Natural killer cell (primary cell): ENCODE measurements at regions not wholly inside any gene's neighbourhood (a gene's known extent, or its start where the extent isn't known, plus 50 kb on each side); places are given as distances from the start of the nearest gene placed in this dataset.

Experiments used
- ATAC-seq, 3 donors: fragments of 150-1000 bp in 2 of 3; fragments of 200-7000 bp in 1 of 3; cut with Tn5 transposase; 1 replicate in 1 of 3; 2 replicates in 2 of 3; pipeline ENCODE4 v1.10.0; 2021; ENCODE audit warnings: mild to moderate bottlenecking in 2 of 3, moderate library complexity in 2 of 3
- DNase-seq, 2 donors: peaks; one replicate each; pipeline versions ENCODE4 v3.0.0 to v3.0.0-alpha.2; 2013 to 2021; ENCODE audit warnings: mixed read lengths in 1 of 2
- H3K27ac ChIP-seq: one replicate; pipeline ENCODE4 v1.5.1; 2013; ENCODE audit warnings: mild to moderate bottlenecking, low read length
- H3K27me3 ChIP-seq: one replicate; pipeline ENCODE4 v1.6.1; 2013; ENCODE audit warnings: low read length; ENCODE audit not compliant: control insufficient read depth, insufficient read depth
- H3K36me3 ChIP-seq: one replicate; pipeline ENCODE4 v1.6.1; 2013; ENCODE audit warnings: low read length; ENCODE audit not compliant: control insufficient read depth, insufficient read depth
- H3K4me1 ChIP-seq: one replicate; pipeline ENCODE4 v1.6.1; 2013; ENCODE audit warnings: low read length; ENCODE audit not compliant: control insufficient read depth, insufficient read depth
- H3K4me3 ChIP-seq: one replicate; pipeline ENCODE4 v1.5.1; 2013; ENCODE audit warnings: low read length
- H3K9me3 ChIP-seq: one replicate; pipeline ENCODE4 v1.6.1; 2013; ENCODE audit warnings: low read length; ENCODE audit not compliant: control insufficient read depth, insufficient read depth
- H3K27ac Mint-ChIP-seq, 2 donors: one replicate each; pipeline ENCODE4 v1.8.0; 2022; ENCODE audit warnings: mild to moderate bottlenecking in 2 of 2, mixed read lengths in 2 of 2, moderate library complexity in 1 of 2
- H3K27me3 Mint-ChIP-seq, 2 donors: one replicate each; pipeline ENCODE4 v1.8.0; 2022; ENCODE audit warnings: low read depth in 2 of 2, mixed read lengths in 2 of 2
- H3K36me3 Mint-ChIP-seq: one replicate; pipeline ENCODE4 v1.8.0; 2022; ENCODE audit warnings: mixed read lengths
- H3K4me1 Mint-ChIP-seq, 2 donors: one replicate each; pipeline ENCODE4 v1.8.0; 2022; ENCODE audit warnings: mixed read lengths in 2 of 2
- H3K4me3 Mint-ChIP-seq: one replicate; pipeline ENCODE4 v1.8.0; 2022; ENCODE audit warnings: mild to moderate bottlenecking, moderate library complexity, mixed read lengths
- H3K9me3 Mint-ChIP-seq, 2 donors: one replicate each; pipeline ENCODE4 v1.8.0; 2022; ENCODE audit warnings: mixed read lengths in 2 of 2
- WGBS: methylation state at CpG from one replicate; pipeline ENCODE4 v1.1.7; 2013; ENCODE audit warnings: missing lambda C conversion rate; ENCODE audit not compliant: insufficient coverage; 5-methylcytosine and 5-hydroxymethylcytosine counted together
- intact Hi-C: fragments of 100-400 bp; cut with micrococcal nuclease; formaldehyde crosslinking; loops from one replicate; pipeline ENCODE4 v1.14.2; 2022
- TF ChIP-seq, protein P1 (sequence below): fragments of 200-600 bp; IDR thresholded peaks from one replicate; pipeline ENCODE4 v1.8.0; 2022; ENCODE audit warnings: antibody characterized with exemption

DNA sequence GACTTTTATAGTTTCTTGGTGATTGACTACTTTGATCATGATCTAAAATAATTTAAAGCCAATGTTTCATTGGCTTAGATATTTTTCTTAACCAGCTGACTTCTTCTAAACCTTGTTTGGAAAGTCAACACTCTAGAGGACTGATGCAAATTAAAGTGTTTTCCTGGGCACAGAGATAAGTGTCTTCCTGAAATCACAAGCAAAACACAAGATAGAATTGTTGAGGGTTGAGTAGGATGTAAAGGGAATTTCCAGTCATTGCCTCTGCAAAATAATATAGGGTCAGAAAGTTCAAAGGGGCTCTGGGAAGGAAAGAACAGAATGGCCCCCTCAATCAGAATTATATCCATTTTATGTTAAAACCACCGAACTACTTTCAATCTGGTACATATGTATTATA lies 156.3 kb upstream of the LRIG3 start:
- WGBS = 50% methylated on average over 1 of the region's 1 CpG
- Histone ChIP-seq H3K36me3 (no peaks in the 10 kb centered on the region), H3K27me3 (no peaks in the 10 kb centered on the region), H3K9me3 (no peaks in the 10 kb centered on the region), H3K4me3 (no peak overlapping the region), H3K4me1 (no peaks in the 10 kb centered on the region), H3K27ac (no peak overlapping the region)
- ATAC-seq = no peak
- no peaks in the 10 kb centered on the region for H3K4me1 Mint-ChIP-seq
- no peak for DNase-seq
- H3K4me3 Mint-ChIP-seq = no peak overlapping the region
- TF ChIP-seq, protein P1, sequence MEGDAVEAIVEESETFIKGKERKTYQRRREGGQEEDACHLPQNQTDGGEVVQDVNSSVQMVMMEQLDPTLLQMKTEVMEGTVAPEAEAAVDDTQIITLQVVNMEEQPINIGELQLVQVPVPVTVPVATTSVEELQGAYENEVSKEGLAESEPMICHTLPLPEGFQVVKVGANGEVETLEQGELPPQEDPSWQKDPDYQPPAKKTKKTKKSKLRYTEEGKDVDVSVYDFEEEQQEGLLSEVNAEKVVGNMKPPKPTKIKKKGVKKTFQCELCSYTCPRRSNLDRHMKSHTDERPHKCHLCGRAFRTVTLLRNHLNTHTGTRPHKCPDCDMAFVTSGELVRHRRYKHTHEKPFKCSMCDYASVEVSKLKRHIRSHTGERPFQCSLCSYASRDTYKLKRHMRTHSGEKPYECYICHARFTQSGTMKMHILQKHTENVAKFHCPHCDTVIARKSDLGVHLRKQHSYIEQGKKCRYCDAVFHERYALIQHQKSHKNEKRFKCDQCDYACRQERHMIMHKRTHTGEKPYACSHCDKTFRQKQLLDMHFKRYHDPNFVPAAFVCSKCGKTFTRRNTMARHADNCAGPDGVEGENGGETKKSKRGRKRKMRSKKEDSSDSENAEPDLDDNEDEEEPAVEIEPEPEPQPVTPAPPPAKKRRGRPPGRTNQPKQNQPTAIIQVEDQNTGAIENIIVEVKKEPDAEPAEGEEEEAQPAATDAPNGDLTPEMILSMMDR = no peak
- intact Hi-C loops = no loop called here
- no peaks in the 10 kb centered on the region for H3K36me3 Mint-ChIP-seq
- no peak overlapping the region for H3K27ac Mint-ChIP-seq
- H3K27me3 Mint-ChIP-seq = no peaks in the 10 kb centered on the region
- H3K9me3 Mint-ChIP-seq = peaks cover 3 to 6% of the 10 kb centered on the region in 2 donors

DNA sequence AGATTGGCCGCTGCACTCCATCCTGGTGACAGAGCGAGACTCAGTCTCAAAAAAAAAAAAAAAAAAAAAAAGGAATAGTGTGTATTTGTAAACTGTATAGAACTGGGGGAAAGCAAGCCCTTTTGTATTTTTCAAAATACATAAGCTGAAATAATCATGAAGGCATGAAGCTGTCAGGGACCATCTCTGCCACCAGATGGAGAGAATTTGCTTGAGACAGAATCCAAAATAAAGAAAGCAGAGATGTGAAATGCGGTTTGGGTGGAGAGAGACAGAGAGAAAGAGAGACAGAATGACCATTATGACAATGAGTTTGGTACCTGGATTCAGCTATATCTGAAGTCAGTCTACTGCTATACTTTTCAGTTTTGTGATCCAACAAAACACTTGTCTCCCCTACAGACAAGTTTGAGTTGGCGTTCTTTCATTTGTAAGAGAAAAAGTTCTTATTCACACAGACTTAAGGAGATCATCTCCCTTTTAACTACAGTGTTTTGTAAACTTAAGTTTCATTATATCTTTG lies 155.7 kb upstream of the LRIG3 start:
- Mint-ChIP-seq H3K4me1 (no peaks in the 10 kb centered on the region), H3K4me3 (no peak overlapping the region), H3K27me3 (no peaks in the 10 kb centered on the region), H3K36me3 (no peaks in the 10 kb centered on the region), H3K27ac (no peak overlapping the region), H3K9me3 (peaks cover 3 to 7% of the 10 kb centered on the region in 2 donors)
- intact Hi-C loops = no loop called here
- no peak overlapping the region for H3K27ac ChIP-seq
- H3K9me3 ChIP-seq = no peaks in the 10 kb centered on the region
- TF ChIP-seq, protein P1 = no peak
- WGBS = 94% methylated on average over 1 of the region's 4 CpGs
- no peaks in the 10 kb centered on the region for H3K27me3 ChIP-seq
- H3K4me1 ChIP-seq = no peaks in the 10 kb centered on the region
- ATAC-seq = no peak
- H3K36me3 ChIP-seq = no peaks in the 10 kb centered on the region
- H3K4me3 ChIP-seq = no peak overlapping the region
- no peak for DNase-seq

DNA sequence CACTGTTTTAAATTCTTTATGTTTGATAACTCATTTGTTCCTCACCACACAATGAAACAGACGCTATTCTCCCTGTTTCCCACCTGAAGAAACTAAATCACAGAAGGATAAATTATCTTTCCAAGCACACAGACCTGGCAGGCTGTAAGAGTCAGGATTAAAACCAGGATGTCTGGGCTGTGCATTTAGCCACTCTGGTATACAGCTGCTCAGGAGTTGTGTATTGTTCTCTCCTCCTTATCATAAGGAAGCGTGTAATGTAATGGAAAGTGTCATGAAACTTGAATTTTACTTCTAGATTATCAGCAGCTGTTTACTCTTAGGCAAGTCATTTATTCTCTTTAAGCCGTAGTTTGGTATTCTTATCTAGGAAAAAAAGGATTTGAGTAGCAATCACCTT lies 154.8 kb upstream of the LRIG3 start:
- Histone ChIP-seq H3K36me3 (no peaks in the 10 kb centered on the region), H3K4me1 (no peaks in the 10 kb centered on the region), H3K27me3 (no peaks in the 10 kb centered on the region), H3K9me3 (no peaks in the 10 kb centered on the region), H3K4me3 (no peak overlapping the region), H3K27ac (no peak overlapping the region)
- H3K9me3 Mint-ChIP-seq = peaks cover 3 to 7% of the 10 kb centered on the region in 2 donors
- DNase-seq (no peak), ATAC-seq (no peak)
- no peak overlapping the region for H3K4me3 Mint-ChIP-seq
- no peaks in the 10 kb centered on the region for H3K4me1 Mint-ChIP-seq
- H3K27ac Mint-ChIP-seq = no peak overlapping the region
- WGBS = 87% methylated on average over 2 of the region's 3 CpGs
- intact Hi-C loops = no loop called here
- H3K27me3 Mint-ChIP-seq = no peaks in the 10 kb centered on the region
- TF ChIP-seq, protein P1 = no peak
- no peaks in the 10 kb centered on the region for H3K36me3 Mint-ChIP-seq

DNA sequence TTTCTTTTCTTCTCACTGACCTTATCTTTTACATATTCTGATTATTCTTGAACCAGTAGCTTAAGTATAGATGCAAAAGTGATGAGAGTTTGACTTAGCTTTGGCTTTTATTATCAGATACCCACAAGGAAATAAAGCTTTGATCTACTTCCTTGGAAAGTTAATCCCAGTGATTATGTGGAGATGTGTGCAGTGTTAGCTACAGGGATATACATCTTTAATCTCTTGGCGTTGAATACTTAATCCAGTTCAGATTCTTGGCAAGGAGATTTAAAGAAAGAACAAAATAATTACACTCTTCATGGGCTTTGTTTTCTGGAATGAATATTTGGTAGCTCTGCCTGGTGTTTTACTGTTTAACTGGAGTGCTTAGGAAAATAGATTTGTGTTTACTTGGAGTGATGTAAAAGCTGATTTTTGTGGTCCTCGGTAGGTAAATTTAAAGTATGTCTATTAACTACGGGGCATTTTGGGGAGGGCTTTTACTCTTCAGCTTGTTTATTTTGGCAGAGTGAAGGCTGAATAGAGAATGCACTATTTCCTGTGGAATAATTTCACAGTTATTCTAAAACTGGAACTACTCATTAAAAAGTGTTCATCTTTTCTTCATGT lies 150.1 kb upstream of the LRIG3 start:
- H3K4me1 Mint-ChIP-seq = no peaks in the 10 kb centered on the region
- Histone ChIP-seq H3K27ac (no peak overlapping the region), H3K4me1 (no peaks in the 10 kb centered on the region), H3K27me3 (no peaks in the 10 kb centered on the region), H3K9me3 (no peaks in the 10 kb centered on the region), H3K4me3 (no peak overlapping the region), H3K36me3 (no peaks in the 10 kb centered on the region)
- no peaks in the 10 kb centered on the region for H3K27me3 Mint-ChIP-seq
- peaks cover 9 to 10% of the 10 kb centered on the region in 2 donors for H3K9me3 Mint-ChIP-seq
- ATAC-seq (no peak), DNase-seq (no peak)
- H3K27ac Mint-ChIP-seq = no peak overlapping the region
- H3K4me3 Mint-ChIP-seq = no peak overlapping the region
- 97% methylated on average over 2 of the region's 3 CpGs for WGBS
- intact Hi-C loops = no loop called here
- TF ChIP-seq, protein P1 = no peak
- H3K36me3 Mint-ChIP-seq = no peaks in the 10 kb centered on the region
